MCF 10A (cell line): ENCODE measurements at regions not wholly inside any gene's neighbourhood (a gene's known extent, or its start where the extent isn't known, plus 50 kb on each side); places are given as distances from the start of the nearest gene placed in this dataset.
"Not testable (repeated sequence)": the region's sequence is repeated elsewhere in the genome, so short reads cannot be mapped to it uniquely, and the experiment has no call there.

Source experiments
- BruUV-seq: library from RNA; stranded (reverse); fragments of 400-500 nt; replicated peaks from 2 replicates; lab custom pipeline; 2021; lab: Mats Ljungman, UMichigan
- CTCF ChIA-PET: fragments of 300-600 bp; sonication (Branson Sonifier 250); formaldehyde crosslinking; extraction: SDS; loops from one replicate; lab custom pipeline; 2021; ENCODE audit warnings: antibody characterized with exemption, inconsistent platforms; lab: Yijun Ruan, JAX
- POLR2A ChIA-PET: fragments of 300-600, 350-650 bp; sonication (Branson Sonifier 250); formaldehyde crosslinking; extraction: SDS; loops from one replicate; lab custom pipeline; 2020; ENCODE audit warnings: antibody characterized with exemption, inconsistent platforms; lab: Yijun Ruan, JAX
- DNase-seq: peaks from one replicate; pipeline ENCODE4 v3.0.0-alpha.2; 2018; ENCODE audit not compliant: unreplicated experiment
- H3K27ac Mint-ChIP-seq: one replicate; pipeline ENCODE4 v1.8.0; 2022; ENCODE audit warnings: mild to moderate bottlenecking, low read depth, mixed read lengths; ENCODE audit not compliant: unreplicated experiment
- H3K27me3 Mint-ChIP-seq: one replicate; pipeline ENCODE4 v1.8.0; 2022; ENCODE audit warnings: mixed read lengths; ENCODE audit not compliant: insufficient read depth, unreplicated experiment
- H3K36me3 Mint-ChIP-seq: one replicate; pipeline ENCODE4 v1.8.0; 2022; ENCODE audit warnings: mild to moderate bottlenecking, moderate library complexity, mixed read lengths; ENCODE audit not compliant: insufficient read depth, unreplicated experiment
- H3K4me1 Mint-ChIP-seq: one replicate; pipeline ENCODE4 v1.8.0; 2022; ENCODE audit warnings: mixed read lengths; ENCODE audit not compliant: insufficient read depth, unreplicated experiment
- H3K4me3 Mint-ChIP-seq: one replicate; pipeline ENCODE4 v1.8.0; 2022; ENCODE audit warnings: mild to moderate bottlenecking, moderate library complexity, mixed read lengths; ENCODE audit not compliant: unreplicated experiment
- H3K9me3 Mint-ChIP-seq: one replicate; pipeline ENCODE4 v1.8.0; 2022; ENCODE audit warnings: mixed read lengths; ENCODE audit not compliant: unreplicated experiment
- CTCF ChIP-seq: fragments of 200-600 bp; IDR thresholded peaks from one replicate; pipeline ENCODE4 v1.8.0; 2022; ENCODE audit warnings: antibody characterized with exemption, mild to moderate bottlenecking; ENCODE audit not compliant: unreplicated experiment
- intact Hi-C: fragments of 100-400 bp; cut with micrococcal nuclease; formaldehyde crosslinking; loops from 2 replicates; pipeline ENCODE4 v1.14.1; 2022

- intact Hi-C loops, result no loop called here
- CTCF ChIA-PET, result no interaction called here
- no peaks in the 10 kb centered on the region for H3K9me3 Mint-ChIP-seq
- no TSS peak for BruUV-seq
- no peak overlapping the region for H3K4me3 Mint-ChIP-seq
- POLR2A ChIA-PET, result interaction anchor here (0.6 to 1.0 kb wide), 3 partner anchors 18 to 302 kb away, joined by 3 to 5 read pairs (median 3); no protein-coding TSS in a partner anchor
- H3K36me3 Mint-ChIP-seq, result no peaks in the 10 kb centered on the region
- H3K4me1 Mint-ChIP-seq, result no peaks in the 10 kb centered on the region
- TF ChIP-seq CTCF, result no peak
- no peak for DNase-seq
- no peak overlapping the region for H3K27ac Mint-ChIP-seq
- no peaks in the 10 kb centered on the region for H3K27me3 Mint-ChIP-seq
These were observed 68.1 kb upstream of the APP start for GRCh38 chr21:26238646-26239045.

- H3K4me1 Mint-ChIP-seq, result peaks cover 12% of the 10 kb centered on the region
- DNase-seq, result no peak
- H3K27me3 Mint-ChIP-seq, result no peaks in the 10 kb centered on the region
- no peaks in the 10 kb centered on the region for H3K36me3 Mint-ChIP-seq
- no peak for TF ChIP-seq CTCF
- H3K27ac Mint-ChIP-seq, result no peak overlapping the region
- intact Hi-C loops, result no loop called here
- no TSS peak for BruUV-seq
- CTCF ChIA-PET, result interaction anchor here (0.7 to 1.0 kb wide), 3 partner anchors 9 to 478 kb away, joined by 3 to 5 read pairs (median 4); no protein-coding TSS in a partner anchor
- no peak overlapping the region for H3K4me3 Mint-ChIP-seq
- POLR2A ChIA-PET, result no interaction called here
- H3K9me3 Mint-ChIP-seq, result no peaks in the 10 kb centered on the region
These were observed 65.7 kb upstream of the APP start for GRCh38 chr21:26236281-26236680.

GRCh38 chr21:26233297-26233696, 62.7 kb upstream of the APP start:
- H3K27me3 Mint-ChIP-seq, BruUV-seq, DNase-seq, intact Hi-C loops, H3K4me3 Mint-ChIP-seq, H3K9me3 Mint-ChIP-seq, CTCF ChIA-PET, H3K27ac Mint-ChIP-seq, H3K36me3 Mint-ChIP-seq: not testable (repeated sequence)
- POLR2A ChIA-PET, result interaction anchor here (0.7 to 0.8 kb wide), 2 partner anchors 12 to 294 kb away, joined by 3 read pairs; no protein-coding TSS in a partner anchor
- H3K4me1 Mint-ChIP-seq, result peaks cover 12% of the 10 kb centered on the region

GRCh38 chr21:26232491-26232890, 61.9 kb upstream of the APP start:
- CTCF ChIA-PET, BruUV-seq, H3K27ac Mint-ChIP-seq, DNase-seq, H3K27me3 Mint-ChIP-seq, H3K36me3 Mint-ChIP-seq, H3K9me3 Mint-ChIP-seq, intact Hi-C loops: not testable (repeated sequence)
- POLR2A ChIA-PET, result interaction anchor here (0.8 kb wide), 1 partner anchor 11 kb away, joined by 3 read pairs; no protein-coding TSS in a partner anchor
- peaks cover 12% of the 10 kb centered on the region for H3K4me1 Mint-ChIP-seq
- H3K4me3 Mint-ChIP-seq, result peak overlapping the region; percentile 17

- no peak overlapping the region for H3K27ac Mint-ChIP-seq
- no TSS peak for BruUV-seq
- H3K27me3 Mint-ChIP-seq, result no peaks in the 10 kb centered on the region
- ChIA-PET POLR2A (interaction anchor here (1.1 kb wide), 1 partner anchor 345 kb away, joined by 4 read pairs; the partner anchor contains the start of gene CYYR1), CTCF (interaction anchor here (0.7 to 0.9 kb wide), 2 partner anchors 9 to 10 kb away, joined by 3 to 4 read pairs; no protein-coding TSS in a partner anchor)
- no peaks in the 10 kb centered on the region for H3K9me3 Mint-ChIP-seq
- H3K36me3 Mint-ChIP-seq, result no peaks in the 10 kb centered on the region
- H3K4me3 Mint-ChIP-seq, result no peak overlapping the region
- intact Hi-C loops, result no loop called here
- no peak for DNase-seq
- no peak for TF ChIP-seq CTCF
- H3K4me1 Mint-ChIP-seq, result peaks cover 4% of the 10 kb centered on the region
These were observed 56.6 kb upstream of the APP start for GRCh38 chr21:26227130-26227529.
